K562 (cell line): ENCODE measurements at regions not wholly inside any gene's neighbourhood (a gene's known extent, or its start where the extent isn't known, plus 50 kb on each side); places are given as distances from the start of the nearest gene placed in this dataset.

Experiments
- NFIC ChIP-seq: fragments of 450-650 bp; IDR thresholded peaks from 2 replicates; pipeline ENCODE4 v1.6.1; 2017; ENCODE audit warnings: mild to moderate bottlenecking, inconsistent platforms
- SMAD3 ChIP-seq: fragments of 450-650 bp; formaldehyde crosslinking; conservative IDR thresholded peaks from 2 replicates; pipeline ENCODE4 v1.4.0; 2020; ENCODE audit warnings: mild to moderate bottlenecking
- ZBTB26 ChIP-seq: fragments of 450-650 bp; formaldehyde crosslinking; IDR thresholded peaks from 2 replicates; pipeline ENCODE4 v1.4.0; 2022; ENCODE audit warnings: missing genetic modification characterization
- ZNF133 ChIP-seq: fragments of 250-450 bp; sonication (Bioruptor Pico); IDR thresholded peaks from 2 replicates; pipeline ENCODE4 v1.4.0; 2020; ENCODE audit warnings: mild to moderate bottlenecking

GRCh38 chr7:54843841-54844355 lies 84.9 kb upstream of the SEC61G start:
- no peak for TF ChIP-seq NFIC
- TF ChIP-seq SMAD3: no peak
- no peak for TF ChIP-seq ZNF133 (CRISPR knock-in tag)
- TF ChIP-seq ZBTB26 (CRISPR knock-in tag): no peak
